GM23338 (cell line): ENCODE measurements at regions not wholly inside any gene's neighbourhood (a gene's known extent, or its start where the extent isn't known, plus 50 kb on each side); places are given as distances from the start of the nearest gene placed in this dataset.

ENCODE experiments used
- ATAC-seq: fragments of 200-7000 bp; cut with Tn5 transposase; 3 replicates; pipeline ENCODE4 v1.9.1; 2020
- DNase-seq: peaks from one replicate; pipeline ENCODE4 v3.0.0-alpha.2; 2015; ENCODE audit warnings: low spot score
- H2AFZ ChIP-seq: fragments of 200-600 bp; sonication (generic); 2 replicates; pipeline ENCODE4 v1.8.0; 2016; ENCODE audit warnings: antibody characterized with exemption, mild to moderate bottlenecking, moderate library complexity
- H3F3A ChIP-seq: fragments of 200-600 bp; sonication (generic); replicated peaks from 2 replicates; pipeline ENCODE4 v1.8.0; 2017; ENCODE audit warnings: antibody characterized with exemption, mixed run types, low read depth
- H3K27ac ChIP-seq: fragments of 200-600 bp; sonication (generic); 2 replicates; pipeline ENCODE4 v1.6.1; 2016; ENCODE audit warnings: low read depth
- H3K27me3 ChIP-seq: fragments of 200-600 bp; sonication (generic); 2 replicates; pipeline ENCODE4 v1.8.0; 2016; ENCODE audit warnings: mild to moderate bottlenecking, mixed run types, moderate library complexity; ENCODE audit not compliant: insufficient read depth
- H3K36me3 ChIP-seq: fragments of 200-600 bp; sonication (generic); 2 replicates; pipeline ENCODE4 v1.8.0; 2016; ENCODE audit warnings: mild to moderate bottlenecking; ENCODE audit not compliant: insufficient read depth
- H3K4me1 ChIP-seq: fragments of 200-600 bp; sonication (generic); 2 replicates; pipeline ENCODE4 v1.8.0; 2016; ENCODE audit warnings: mild to moderate bottlenecking, moderate library complexity; ENCODE audit not compliant: insufficient read depth
- H3K4me2 ChIP-seq: fragments of 200-600 bp; sonication (generic); 2 replicates; pipeline ENCODE4 v1.7.1; 2017; ENCODE audit warnings: mixed run types
- H3K4me3 ChIP-seq: fragments of 200-600 bp; sonication (generic); 2 replicates; pipeline ENCODE4 v1.6.1; 2016; ENCODE audit warnings: mixed run types
- H3K79me2 ChIP-seq: fragments of 200-600 bp; sonication (generic); replicated peaks from 2 replicates; pipeline ENCODE4 v1.8.0; 2017; ENCODE audit warnings: mild to moderate bottlenecking; ENCODE audit not compliant: insufficient read depth
- H3K9me2 ChIP-seq: fragments of 200-600 bp; sonication (generic); 2 replicates; pipeline ENCODE4 v1.8.0; 2017; ENCODE audit not compliant: insufficient read depth
- H4K20me1 ChIP-seq: fragments of 200-600 bp; sonication (generic); replicated peaks from 2 replicates; pipeline ENCODE4 v1.8.0; 2017; ENCODE audit warnings: mild to moderate bottlenecking; ENCODE audit not compliant: insufficient read depth
- H3K27ac Mint-ChIP-seq: 2 replicates; pipeline ENCODE4 v1.8.0; 2020; ENCODE audit warnings: inconsistent platforms, mild to moderate bottlenecking, moderate library complexity, mixed read lengths
- H3K27me3 Mint-ChIP-seq: 3 replicates; pipeline ENCODE4 v1.8.0; 2022; ENCODE audit warnings: low read depth, mild to moderate bottlenecking, moderate library complexity, mixed read lengths, inconsistent platforms; ENCODE audit not compliant: insufficient read depth, poor library complexity
- H3K36me3 Mint-ChIP-seq: 3 replicates; pipeline ENCODE4 v1.8.0; 2021; ENCODE audit warnings: low read depth, mild to moderate bottlenecking, inconsistent platforms, moderate library complexity, mixed read lengths
- H3K4me1 Mint-ChIP-seq: 3 replicates; pipeline ENCODE4 v1.8.0; 2020; ENCODE audit warnings: mild to moderate bottlenecking, inconsistent platforms, mixed read lengths
- H3K4me3 Mint-ChIP-seq: 3 replicates; pipeline ENCODE4 v1.8.0; 2021; ENCODE audit warnings: moderate library complexity, mild to moderate bottlenecking, inconsistent platforms, mixed read lengths
- H3K9me3 Mint-ChIP-seq: 3 replicates; pipeline ENCODE4 v1.8.0; 2020; ENCODE audit warnings: moderate library complexity, mild to moderate bottlenecking, inconsistent platforms, mixed read lengths
- CREB1 ChIP-seq: fragments of 250-450 bp; sonication (Bioruptor Pico); IDR thresholded peaks from 2 replicates; pipeline ENCODE4 v1.5.0; 2020; ENCODE audit warnings: low read depth, mild to moderate bottlenecking, moderate library complexity
- EZH2 ChIP-seq: fragments of 200-600 bp; sonication (generic); IDR thresholded peaks from one replicate; pipeline ENCODE4 v1.8.0; 2017; ENCODE audit warnings: antibody characterized with exemption, mild to moderate bottlenecking, low read depth; ENCODE audit not compliant: unreplicated experiment
- EZH2phosphoT487 ChIP-seq: fragments of 200-600 bp; sonication (generic); IDR thresholded peaks from one replicate; pipeline ENCODE4 v1.8.1; 2018; ENCODE audit warnings: antibody characterized with exemption; ENCODE audit not compliant: unreplicated experiment
- JUNB ChIP-seq: IDR thresholded peaks from one replicate; pipeline ENCODE4 v1.6.1; 2016; ENCODE audit warnings: antibody characterized with exemption; ENCODE audit not compliant: unreplicated experiment
- NANOG ChIP-seq: IDR thresholded peaks from 2 replicates; pipeline ENCODE4 v1.6.1; 2016; ENCODE audit warnings: antibody characterized with exemption, borderline replicate concordance
- POLR2AphosphoS5 ChIP-seq: IDR thresholded peaks from 2 replicates; pipeline ENCODE4 v1.6.1; 2016; ENCODE audit warnings: antibody characterized with exemption, low read depth
- STAT1 ChIP-seq: IDR thresholded peaks from one replicate; pipeline ENCODE4 v1.6.1; 2016; ENCODE audit warnings: antibody characterized with exemption; ENCODE audit not compliant: unreplicated experiment
- ZNF114 ChIP-seq: fragments of 250-450 bp; sonication (Bioruptor Pico); IDR thresholded peaks from 2 replicates; pipeline ENCODE4 v1.5.0; 2020; ENCODE audit warnings: mild to moderate bottlenecking, moderate library complexity
- ZNF331 ChIP-seq: fragments of 250-450 bp; sonication (Bioruptor Pico); IDR thresholded peaks from 2 replicates; pipeline ENCODE4 v1.5.0; 2020; ENCODE audit warnings: low read depth, mild to moderate bottlenecking, moderate library complexity
- TF ChIP-seq, protein P1 (sequence below): IDR thresholded peaks from 2 replicates; pipeline ENCODE4 v1.6.1; 2016; ENCODE audit warnings: antibody characterized with exemption
- TF ChIP-seq, protein P2 (sequence below): fragments of 250-450 bp; sonication (Bioruptor Pico); IDR thresholded peaks from 2 replicates; pipeline ENCODE4 v1.5.0; 2020; ENCODE audit warnings: mild to moderate bottlenecking, moderate library complexity
- TF ChIP-seq, protein P3 (sequence below): IDR thresholded peaks from one replicate; pipeline ENCODE4 v1.6.1; 2018; ENCODE audit warnings: antibody characterized with exemption; ENCODE audit not compliant: unreplicated experiment
- TF ChIP-seq, protein P4 (sequence below), 2 experiments: fragments of 200-600 bp in 1 of 2; sonication (generic) in 1 of 2; conservative IDR thresholded peaks; 2 replicates each; pipeline versions ENCODE4 v1.5.1 to v1.6.1; 2016 to 2017; ENCODE audit warnings: antibody characterized with exemption in 2 of 2, low read depth in 2 of 2, mild to moderate bottlenecking in 2 of 2, moderate library complexity in 1 of 2

DNA sequence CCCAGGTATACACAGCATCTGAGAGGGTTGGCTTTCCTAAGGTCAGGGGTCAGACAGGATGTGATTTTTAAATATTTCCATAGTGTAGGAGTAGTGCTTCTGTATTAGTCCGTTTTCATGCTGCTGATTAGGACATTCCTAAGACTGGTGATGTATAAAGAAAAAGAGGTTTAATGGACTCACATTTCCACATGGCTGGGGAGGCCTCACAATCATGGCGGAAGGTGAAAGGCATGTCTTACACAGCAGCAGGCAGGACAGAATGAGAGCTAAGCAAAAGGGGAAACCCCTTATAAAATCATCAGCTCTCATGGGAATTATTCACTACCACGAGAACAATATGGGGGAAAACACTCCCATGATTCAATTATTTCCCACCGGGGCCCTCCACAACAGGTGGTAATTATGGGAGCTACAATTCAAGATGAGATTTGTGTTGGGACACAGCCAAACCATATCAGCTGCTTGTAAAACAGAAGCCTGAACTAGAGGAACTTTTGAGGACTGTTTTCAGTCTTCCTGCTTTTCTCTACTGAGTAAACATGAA, 91.0 kb upstream of the MEI4 start:
- Histone ChIP-seq H4K20me1 (no peaks in the 10 kb centered on the region), H2AFZ (peak overlapping the region; percentile 35; the same call in 1 of the 2 replicates), H3K9me2 (no peaks in the 10 kb centered on the region), H3K4me3 (no peak overlapping the region), H3K79me2 (no peaks in the 10 kb centered on the region), H3K27ac (no peak overlapping the region), H3K4me1 (peaks cover 11% of the 10 kb centered on the region), H3K27me3 (no peaks in the 10 kb centered on the region), H3K4me2 (no peak overlapping the region), H3K36me3 (no peaks in the 10 kb centered on the region), H3F3A (no peaks in the 10 kb centered on the region)
- Mint-ChIP-seq H3K4me1 (peaks cover 14% of the 10 kb centered on the region), H3K9me3 (no peaks in the 10 kb centered on the region), H3K4me3 (no peak overlapping the region), H3K36me3 (no peaks in the 10 kb centered on the region; the same call in 2 of the 3 replicates), H3K27ac (no peak overlapping the region), H3K27me3 (peaks cover 2% of the 10 kb centered on the region)
- TF ChIP-seq STAT1, result no peak
- TF ChIP-seq CREB1 (CRISPR knock-in tag), result no peak
- TF ChIP-seq, protein P1, sequence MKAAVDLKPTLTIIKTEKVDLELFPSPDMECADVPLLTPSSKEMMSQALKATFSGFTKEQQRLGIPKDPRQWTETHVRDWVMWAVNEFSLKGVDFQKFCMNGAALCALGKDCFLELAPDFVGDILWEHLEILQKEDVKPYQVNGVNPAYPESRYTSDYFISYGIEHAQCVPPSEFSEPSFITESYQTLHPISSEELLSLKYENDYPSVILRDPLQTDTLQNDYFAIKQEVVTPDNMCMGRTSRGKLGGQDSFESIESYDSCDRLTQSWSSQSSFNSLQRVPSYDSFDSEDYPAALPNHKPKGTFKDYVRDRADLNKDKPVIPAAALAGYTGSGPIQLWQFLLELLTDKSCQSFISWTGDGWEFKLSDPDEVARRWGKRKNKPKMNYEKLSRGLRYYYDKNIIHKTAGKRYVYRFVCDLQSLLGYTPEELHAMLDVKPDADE, result no peak
- TF ChIP-seq ZNF114 (CRISPR knock-in tag), result no peak
- no peak for TF ChIP-seq ZNF331 (CRISPR knock-in tag)
- TF ChIP-seq POLR2AphosphoS5, result no peak
- TF ChIP-seq, protein P2, sequence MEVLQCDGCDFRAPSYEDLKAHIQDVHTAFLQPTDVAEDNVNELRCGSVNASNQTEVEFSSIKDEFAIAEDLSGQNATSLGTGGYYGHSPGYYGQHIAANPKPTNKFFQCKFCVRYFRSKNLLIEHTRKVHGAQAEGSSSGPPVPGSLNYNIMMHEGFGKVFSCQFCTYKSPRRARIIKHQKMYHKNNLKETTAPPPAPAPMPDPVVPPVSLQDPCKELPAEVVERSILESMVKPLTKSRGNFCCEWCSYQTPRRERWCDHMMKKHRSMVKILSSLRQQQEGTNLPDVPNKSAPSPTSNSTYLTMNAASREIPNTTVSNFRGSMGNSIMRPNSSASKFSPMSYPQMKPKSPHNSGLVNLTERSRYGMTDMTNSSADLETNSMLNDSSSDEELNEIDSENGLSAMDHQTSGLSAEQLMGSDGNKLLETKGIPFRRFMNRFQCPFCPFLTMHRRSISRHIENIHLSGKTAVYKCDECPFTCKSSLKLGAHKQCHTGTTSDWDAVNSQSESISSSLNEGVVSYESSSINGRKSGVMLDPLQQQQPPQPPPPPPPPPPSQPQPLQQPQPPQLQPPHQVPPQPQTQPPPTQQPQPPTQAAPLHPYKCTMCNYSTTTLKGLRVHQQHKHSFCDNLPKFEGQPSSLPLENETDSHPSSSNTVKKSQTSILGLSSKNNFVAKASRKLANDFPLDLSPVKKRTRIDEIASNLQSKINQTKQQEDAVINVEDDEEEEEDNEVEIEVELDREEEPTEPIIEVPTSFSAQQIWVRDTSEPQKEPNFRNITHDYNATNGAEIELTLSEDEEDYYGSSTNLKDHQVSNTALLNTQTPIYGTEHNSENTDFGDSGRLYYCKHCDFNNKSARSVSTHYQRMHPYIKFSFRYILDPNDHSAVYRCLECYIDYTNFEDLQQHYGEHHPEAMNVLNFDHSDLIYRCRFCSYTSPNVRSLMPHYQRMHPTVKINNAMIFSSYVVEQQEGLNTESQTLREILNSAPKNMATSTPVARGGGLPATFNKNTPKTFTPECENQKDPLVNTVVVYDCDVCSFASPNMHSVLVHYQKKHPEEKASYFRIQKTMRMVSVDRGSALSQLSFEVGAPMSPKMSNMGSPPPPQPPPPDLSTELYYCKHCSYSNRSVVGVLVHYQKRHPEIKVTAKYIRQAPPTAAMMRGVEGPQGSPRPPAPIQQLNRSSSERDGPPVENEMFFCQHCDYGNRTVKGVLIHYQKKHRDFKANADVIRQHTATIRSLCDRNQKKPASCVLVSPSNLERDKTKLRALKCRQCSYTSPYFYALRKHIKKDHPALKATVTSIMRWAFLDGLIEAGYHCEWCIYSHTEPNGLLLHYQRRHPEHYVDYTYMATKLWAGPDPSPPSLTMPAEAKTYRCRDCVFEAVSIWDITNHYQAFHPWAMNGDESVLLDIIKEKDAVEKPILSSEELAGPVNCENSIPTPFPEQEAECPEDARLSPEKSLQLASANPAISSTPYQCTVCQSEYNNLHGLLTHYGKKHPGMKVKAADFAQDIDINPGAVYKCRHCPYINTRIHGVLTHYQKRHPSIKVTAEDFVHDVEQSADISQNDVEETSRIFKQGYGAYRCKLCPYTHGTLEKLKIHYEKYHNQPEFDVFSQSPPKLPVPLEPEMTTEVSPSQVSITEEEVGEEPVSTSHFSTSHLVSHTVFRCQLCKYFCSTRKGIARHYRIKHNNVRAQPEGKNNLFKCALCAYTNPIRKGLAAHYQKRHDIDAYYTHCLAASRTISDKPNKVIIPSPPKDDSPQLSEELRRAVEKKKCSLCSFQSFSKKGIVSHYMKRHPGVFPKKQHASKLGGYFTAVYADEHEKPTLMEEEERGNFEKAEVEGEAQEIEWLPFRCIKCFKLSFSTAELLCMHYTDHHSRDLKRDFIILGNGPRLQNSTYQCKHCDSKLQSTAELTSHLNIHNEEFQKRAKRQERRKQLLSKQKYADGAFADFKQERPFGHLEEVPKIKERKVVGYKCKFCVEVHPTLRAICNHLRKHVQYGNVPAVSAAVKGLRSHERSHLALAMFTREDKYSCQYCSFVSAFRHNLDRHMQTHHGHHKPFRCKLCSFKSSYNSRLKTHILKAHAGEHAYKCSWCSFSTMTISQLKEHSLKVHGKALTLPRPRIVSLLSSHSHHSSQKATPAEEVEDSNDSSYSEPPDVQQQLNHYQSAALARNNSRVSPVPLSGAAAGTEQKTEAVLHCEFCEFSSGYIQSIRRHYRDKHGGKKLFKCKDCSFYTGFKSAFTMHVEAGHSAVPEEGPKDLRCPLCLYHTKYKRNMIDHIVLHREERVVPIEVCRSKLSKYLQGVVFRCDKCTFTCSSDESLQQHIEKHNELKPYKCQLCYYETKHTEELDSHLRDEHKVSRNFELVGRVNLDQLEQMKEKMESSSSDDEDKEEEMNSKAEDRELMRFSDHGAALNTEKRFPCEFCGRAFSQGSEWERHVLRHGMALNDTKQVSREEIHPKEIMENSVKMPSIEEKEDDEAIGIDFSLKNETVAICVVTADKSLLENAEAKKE (CRISPR knock-in tag), result no peak
- TF ChIP-seq, protein P3, sequence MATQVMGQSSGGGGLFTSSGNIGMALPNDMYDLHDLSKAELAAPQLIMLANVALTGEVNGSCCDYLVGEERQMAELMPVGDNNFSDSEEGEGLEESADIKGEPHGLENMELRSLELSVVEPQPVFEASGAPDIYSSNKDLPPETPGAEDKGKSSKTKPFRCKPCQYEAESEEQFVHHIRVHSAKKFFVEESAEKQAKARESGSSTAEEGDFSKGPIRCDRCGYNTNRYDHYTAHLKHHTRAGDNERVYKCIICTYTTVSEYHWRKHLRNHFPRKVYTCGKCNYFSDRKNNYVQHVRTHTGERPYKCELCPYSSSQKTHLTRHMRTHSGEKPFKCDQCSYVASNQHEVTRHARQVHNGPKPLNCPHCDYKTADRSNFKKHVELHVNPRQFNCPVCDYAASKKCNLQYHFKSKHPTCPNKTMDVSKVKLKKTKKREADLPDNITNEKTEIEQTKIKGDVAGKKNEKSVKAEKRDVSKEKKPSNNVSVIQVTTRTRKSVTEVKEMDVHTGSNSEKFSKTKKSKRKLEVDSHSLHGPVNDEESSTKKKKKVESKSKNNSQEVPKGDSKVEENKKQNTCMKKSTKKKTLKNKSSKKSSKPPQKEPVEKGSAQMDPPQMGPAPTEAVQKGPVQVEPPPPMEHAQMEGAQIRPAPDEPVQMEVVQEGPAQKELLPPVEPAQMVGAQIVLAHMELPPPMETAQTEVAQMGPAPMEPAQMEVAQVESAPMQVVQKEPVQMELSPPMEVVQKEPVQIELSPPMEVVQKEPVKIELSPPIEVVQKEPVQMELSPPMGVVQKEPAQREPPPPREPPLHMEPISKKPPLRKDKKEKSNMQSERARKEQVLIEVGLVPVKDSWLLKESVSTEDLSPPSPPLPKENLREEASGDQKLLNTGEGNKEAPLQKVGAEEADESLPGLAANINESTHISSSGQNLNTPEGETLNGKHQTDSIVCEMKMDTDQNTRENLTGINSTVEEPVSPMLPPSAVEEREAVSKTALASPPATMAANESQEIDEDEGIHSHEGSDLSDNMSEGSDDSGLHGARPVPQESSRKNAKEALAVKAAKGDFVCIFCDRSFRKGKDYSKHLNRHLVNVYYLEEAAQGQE, result no peak
- no peak for TF ChIP-seq JUNB
- no peak for TF ChIP-seq EZH2phosphoT487
- TF ChIP-seq EZH2, result no peak
- TF ChIP-seq, protein P4, sequence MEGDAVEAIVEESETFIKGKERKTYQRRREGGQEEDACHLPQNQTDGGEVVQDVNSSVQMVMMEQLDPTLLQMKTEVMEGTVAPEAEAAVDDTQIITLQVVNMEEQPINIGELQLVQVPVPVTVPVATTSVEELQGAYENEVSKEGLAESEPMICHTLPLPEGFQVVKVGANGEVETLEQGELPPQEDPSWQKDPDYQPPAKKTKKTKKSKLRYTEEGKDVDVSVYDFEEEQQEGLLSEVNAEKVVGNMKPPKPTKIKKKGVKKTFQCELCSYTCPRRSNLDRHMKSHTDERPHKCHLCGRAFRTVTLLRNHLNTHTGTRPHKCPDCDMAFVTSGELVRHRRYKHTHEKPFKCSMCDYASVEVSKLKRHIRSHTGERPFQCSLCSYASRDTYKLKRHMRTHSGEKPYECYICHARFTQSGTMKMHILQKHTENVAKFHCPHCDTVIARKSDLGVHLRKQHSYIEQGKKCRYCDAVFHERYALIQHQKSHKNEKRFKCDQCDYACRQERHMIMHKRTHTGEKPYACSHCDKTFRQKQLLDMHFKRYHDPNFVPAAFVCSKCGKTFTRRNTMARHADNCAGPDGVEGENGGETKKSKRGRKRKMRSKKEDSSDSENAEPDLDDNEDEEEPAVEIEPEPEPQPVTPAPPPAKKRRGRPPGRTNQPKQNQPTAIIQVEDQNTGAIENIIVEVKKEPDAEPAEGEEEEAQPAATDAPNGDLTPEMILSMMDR (conservative IDR thresholded peaks at IDR 0.05; ENCODE audit: low read depth in 2 of 2), result no peak
- TF ChIP-seq NANOG, result no peak
- no peak for DNase-seq
- no peak for ATAC-seq
